OCI-LY7 (cell line): ENCODE measurements at regions not wholly inside any gene's neighbourhood (a gene's known extent, or its start where the extent isn't known, plus 50 kb on each side); places are given as distances from the start of the nearest gene placed in this dataset.

Experiments used
- BruUV-seq: library from RNA; stranded (reverse); fragments of 400-500 nt; replicated peaks from 2 replicates; lab custom pipeline; 2021; lab: Mats Ljungman, UMichigan
- CTCF ChIA-PET: fragments of 300-600 bp; sonication (Branson Sonifier 250); formaldehyde crosslinking; loops from one replicate; lab custom pipeline; 2022; ENCODE audit warnings: antibody characterized with exemption; ENCODE audit not compliant: unreplicated experiment; lab: Charles Lee
- POLR2A ChIA-PET: fragments of 300-600 bp; sonication (Branson Sonifier 250); formaldehyde crosslinking; loops from one replicate; lab custom pipeline; 2022; ENCODE audit warnings: antibody characterized with exemption; lab: Charles Lee
- DNase-seq: peaks from one replicate; pipeline ENCODE4 v3.0.0-alpha.2; 2015; ENCODE audit warnings: low spot score
- H2AFZ ChIP-seq: fragments of 200-600 bp; sonication (generic), shearing (Covaris generic); 2 replicates; pipeline ENCODE4 v1.6.1; 2014; ENCODE audit warnings: mild to moderate bottlenecking, antibody characterized with exemption, low read length, moderate library complexity
- H3K27ac ChIP-seq: fragments of 200-600 bp; sonication (generic); 2 replicates; pipeline ENCODE4 v1.5.1; 2014; ENCODE audit warnings: mixed run types, low read depth, mild to moderate bottlenecking, moderate library complexity, low read length, inconsistent platforms; ENCODE audit not compliant: poor library complexity, severe bottlenecking
- H3K36me3 ChIP-seq: fragments of 200-600 bp; sonication (generic); 2 replicates; pipeline ENCODE4 v1.6.1; 2014; ENCODE audit warnings: mild to moderate bottlenecking, antibody characterized with exemption, low read length, moderate library complexity, mixed read lengths; ENCODE audit not compliant: insufficient read depth
- H3K4me1 ChIP-seq: fragments of 200-600 bp; sonication (generic); 2 replicates; pipeline ENCODE4 v1.5.1; 2014; ENCODE audit warnings: mild to moderate bottlenecking, low read length; ENCODE audit not compliant: insufficient read depth, poor library complexity, severe bottlenecking
- H3K4me2 ChIP-seq: fragments of 200-600 bp; sonication (generic); 2 replicates; pipeline ENCODE4 v1.6.1; 2014; ENCODE audit warnings: mild to moderate bottlenecking, low read length
- H3K4me3 ChIP-seq: fragments of 200-600 bp; sonication (generic); 2 replicates; pipeline ENCODE4 v1.5.1; 2014; ENCODE audit warnings: mild to moderate bottlenecking, low read depth, low read length; ENCODE audit not compliant: poor library complexity, severe bottlenecking
- H3K79me2 ChIP-seq: fragments of 200-600 bp; sonication (generic); 2 replicates; pipeline ENCODE4 v1.6.1; 2016; ENCODE audit warnings: low read depth, mild to moderate bottlenecking, low read length, moderate library complexity, mixed read lengths; ENCODE audit not compliant: insufficient read depth
- H3K9me2 ChIP-seq: fragments of 200-600 bp; sonication (generic); 2 replicates; pipeline ENCODE4 v1.6.1; 2016; ENCODE audit warnings: mild to moderate bottlenecking, low read length, mixed read lengths; ENCODE audit not compliant: insufficient read depth
- H3K9me3 ChIP-seq: fragments of 200-600 bp; sonication (generic); 2 replicates; pipeline ENCODE4 v1.6.1; 2014; ENCODE audit warnings: mild to moderate bottlenecking, mixed run types, low read length, mixed read lengths
- H4K20me1 ChIP-seq: fragments of 200-600 bp; sonication (generic); 2 replicates; pipeline ENCODE4 v1.6.1; 2014; ENCODE audit warnings: mild to moderate bottlenecking, antibody characterized with exemption, low read length, moderate library complexity, mixed read lengths; ENCODE audit not compliant: insufficient read depth
- EZH2phosphoT487 ChIP-seq: fragments of 200-600 bp; sonication (generic); IDR thresholded peaks from 2 replicates; pipeline ENCODE4 v1.6.1; 2018; ENCODE audit warnings: low read depth, borderline replicate concordance, mild to moderate bottlenecking, mixed run types, antibody characterized with exemption, low read length, moderate library complexity, mixed read lengths
- intact Hi-C: fragments of 100-400 bp; cut with micrococcal nuclease; formaldehyde crosslinking; loops from one replicate; pipeline ENCODE4 v1.10.0; 2022; ENCODE audit not compliant: unreplicated experiment
- TF ChIP-seq, protein P1 (sequence below): fragments of 200-600 bp; sonication (generic); conservative IDR thresholded peaks from 2 replicates; pipeline ENCODE4 v1.5.1; 2014; ENCODE audit warnings: mild to moderate bottlenecking, antibody characterized with exemption, low read length, moderate library complexity, mixed read lengths

DNA sequence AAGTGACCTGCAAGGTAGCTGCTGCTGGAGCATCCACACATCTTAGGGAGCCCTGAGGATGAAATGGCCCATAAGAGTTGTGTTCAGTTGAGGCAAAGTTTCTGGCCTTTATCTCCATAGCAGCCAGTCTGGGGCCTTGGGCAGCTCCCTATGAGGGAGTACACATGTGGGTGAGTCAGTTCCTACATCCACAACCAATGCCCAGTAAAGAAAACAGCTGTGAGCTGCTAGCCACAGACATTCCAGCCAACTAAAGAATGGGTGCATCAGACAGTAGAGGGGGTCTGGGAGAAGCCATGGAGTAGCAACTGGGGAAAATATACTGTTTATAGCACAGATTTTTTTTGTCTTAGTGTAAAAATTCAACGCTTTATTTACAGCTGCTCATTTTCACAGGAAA lies 720.7 kb downstream of the TLE1 start:
- no peak for TF ChIP-seq EZH2phosphoT487
- TF ChIP-seq, protein P1, sequence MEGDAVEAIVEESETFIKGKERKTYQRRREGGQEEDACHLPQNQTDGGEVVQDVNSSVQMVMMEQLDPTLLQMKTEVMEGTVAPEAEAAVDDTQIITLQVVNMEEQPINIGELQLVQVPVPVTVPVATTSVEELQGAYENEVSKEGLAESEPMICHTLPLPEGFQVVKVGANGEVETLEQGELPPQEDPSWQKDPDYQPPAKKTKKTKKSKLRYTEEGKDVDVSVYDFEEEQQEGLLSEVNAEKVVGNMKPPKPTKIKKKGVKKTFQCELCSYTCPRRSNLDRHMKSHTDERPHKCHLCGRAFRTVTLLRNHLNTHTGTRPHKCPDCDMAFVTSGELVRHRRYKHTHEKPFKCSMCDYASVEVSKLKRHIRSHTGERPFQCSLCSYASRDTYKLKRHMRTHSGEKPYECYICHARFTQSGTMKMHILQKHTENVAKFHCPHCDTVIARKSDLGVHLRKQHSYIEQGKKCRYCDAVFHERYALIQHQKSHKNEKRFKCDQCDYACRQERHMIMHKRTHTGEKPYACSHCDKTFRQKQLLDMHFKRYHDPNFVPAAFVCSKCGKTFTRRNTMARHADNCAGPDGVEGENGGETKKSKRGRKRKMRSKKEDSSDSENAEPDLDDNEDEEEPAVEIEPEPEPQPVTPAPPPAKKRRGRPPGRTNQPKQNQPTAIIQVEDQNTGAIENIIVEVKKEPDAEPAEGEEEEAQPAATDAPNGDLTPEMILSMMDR, result no peak
- no peaks in the 10 kb centered on the region for H3K4me1 ChIP-seq
- POLR2A ChIA-PET, result interaction anchor here (0.6 to 1.1 kb wide), 4 partner anchors 10 to 1639 kb away, joined by 3 read pairs; no protein-coding TSS in a partner anchor

GRCh38 chr9:80964914-80965313 lies 724.4 kb downstream of the TLE1 start:
- no peak for DNase-seq
- H2AFZ ChIP-seq, result no peak overlapping the region
- H3K79me2 ChIP-seq, result no peaks in the 10 kb centered on the region
- no peak overlapping the region for H3K27ac ChIP-seq
- H3K36me3 ChIP-seq, result no peaks in the 10 kb centered on the region
- CTCF ChIA-PET, result no interaction called here
- no peaks in the 10 kb centered on the region for H3K9me3 ChIP-seq
- H3K4me3 ChIP-seq, result no peak overlapping the region
- H3K4me2 ChIP-seq, result no peak overlapping the region
- H4K20me1 ChIP-seq, result no peaks in the 10 kb centered on the region
- H3K4me1 ChIP-seq, result no peaks in the 10 kb centered on the region
- POLR2A ChIA-PET, result no interaction called here
- H3K9me2 ChIP-seq, result no peaks in the 10 kb centered on the region
- TF ChIP-seq, protein P1, result no peak
- TF ChIP-seq EZH2phosphoT487, result no peak
- no TSS peak for BruUV-seq
- intact Hi-C loops, result no loop called here

More for the DNA sequence above, 720.7 kb downstream of the TLE1 start:
- CTCF ChIA-PET, result no interaction called here
- Histone ChIP-seq H3K4me2 (no peak overlapping the region), H3K9me3 (no peaks in the 10 kb centered on the region), H3K79me2 (no peaks in the 10 kb centered on the region), H3K36me3 (no peaks in the 10 kb centered on the region), H3K9me2 (no peaks in the 10 kb centered on the region), H2AFZ (no peak overlapping the region), H3K27ac (no peak overlapping the region), H4K20me1 (no peaks in the 10 kb centered on the region), H3K4me3 (no peak overlapping the region)
- BruUV-seq, result no TSS peak
- DNase-seq, result no peak
- intact Hi-C loops, result no loop called here

- Histone ChIP-seq H3K9me2 (no peaks in the 10 kb centered on the region), H4K20me1 (no peaks in the 10 kb centered on the region), H3K4me1 (no peaks in the 10 kb centered on the region), H2AFZ (no peak overlapping the region), H3K79me2 (no peaks in the 10 kb centered on the region), H3K36me3 (no peaks in the 10 kb centered on the region), H3K27ac (no peak overlapping the region), H3K4me3 (no peak overlapping the region), H3K4me2 (no peak overlapping the region), H3K9me3 (no peaks in the 10 kb centered on the region)
- DNase-seq, result no peak
- ChIA-PET CTCF (no interaction called here), POLR2A (no interaction called here)
- intact Hi-C loops, result no loop called here
- TF ChIP-seq, protein P1, result no peak
- no peak for TF ChIP-seq EZH2phosphoT487
- BruUV-seq, result no TSS peak
Observed at GRCh38 chr9:80964374-80964773, 725.0 kb downstream of the TLE1 start.
